ENCODE measurements at regions not wholly inside any gene's neighbourhood (a gene's known extent, or its start where the extent isn't known, plus 50 kb on each side); places are given as distances from the start of the nearest gene placed in this dataset.

- Histone ChIP-seq H3K27me3 (ENCODE audit: low read depth) (no peaks in the 10 kb centered on the region), H3K9me3 (replicated peaks) (no peaks in the 10 kb centered on the region)
Measured at GRCh38 chrX:19285857-19286256, 57.9 kb upstream of the PDHA1 start.

DNA sequence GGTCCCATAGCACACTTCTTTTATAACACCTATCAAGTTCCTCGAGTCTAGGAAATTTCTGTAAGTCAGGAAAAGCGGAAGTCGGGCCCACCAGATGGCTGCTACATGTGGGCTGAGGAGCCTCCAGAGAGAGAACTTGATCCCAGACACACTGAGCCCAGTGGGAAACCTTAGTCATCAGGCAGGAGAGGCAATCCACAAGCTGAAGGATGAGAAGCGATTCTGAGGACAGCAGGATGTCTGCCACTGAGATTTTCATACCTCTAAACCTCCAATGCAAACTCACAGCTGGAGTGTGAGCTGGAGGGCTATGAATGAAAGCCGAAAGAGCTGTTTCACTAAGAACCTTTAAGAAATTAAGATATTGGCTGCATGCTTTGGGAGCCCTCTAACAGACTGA is 52.6 kb upstream of the PDHA1 start:
- no peaks in the 10 kb centered on the region for H3K27me3 ChIP-seq (ENCODE audit: low read depth)
- H3K36me3 ChIP-seq, result no peaks in the 10 kb centered on the region
- DNase-seq, result no peak
- H3K4me1 ChIP-seq, result no peaks in the 10 kb centered on the region
- no peaks in the 10 kb centered on the region for H3K9me3 ChIP-seq (replicated peaks)
- H3K27ac ChIP-seq (replicated peaks), result no peak overlapping the region
- H3K4me3 ChIP-seq, result no peak overlapping the region
- intact Hi-C loops (cut with micrococcal nuclease), result no loop called here
- no peak for TF ChIP-seq CTCF (IDR thresholded peaks at IDR 0.05; ENCODE audit: borderline replicate concordance)

More at GRCh38 chrX:19285857-19286256, 57.9 kb upstream of the PDHA1 start:
- H3K36me3 ChIP-seq, result no peaks in the 10 kb centered on the region
- TF ChIP-seq CTCF (IDR thresholded peaks at IDR 0.05; ENCODE audit: borderline replicate concordance), result no peak
- no peak overlapping the region for H3K4me3 ChIP-seq
- no peak for DNase-seq
- no peaks in the 10 kb centered on the region for H3K4me1 ChIP-seq
- intact Hi-C loops (cut with micrococcal nuclease), result no loop called here
- H3K27ac ChIP-seq (replicated peaks), result no peak overlapping the region

DNA sequence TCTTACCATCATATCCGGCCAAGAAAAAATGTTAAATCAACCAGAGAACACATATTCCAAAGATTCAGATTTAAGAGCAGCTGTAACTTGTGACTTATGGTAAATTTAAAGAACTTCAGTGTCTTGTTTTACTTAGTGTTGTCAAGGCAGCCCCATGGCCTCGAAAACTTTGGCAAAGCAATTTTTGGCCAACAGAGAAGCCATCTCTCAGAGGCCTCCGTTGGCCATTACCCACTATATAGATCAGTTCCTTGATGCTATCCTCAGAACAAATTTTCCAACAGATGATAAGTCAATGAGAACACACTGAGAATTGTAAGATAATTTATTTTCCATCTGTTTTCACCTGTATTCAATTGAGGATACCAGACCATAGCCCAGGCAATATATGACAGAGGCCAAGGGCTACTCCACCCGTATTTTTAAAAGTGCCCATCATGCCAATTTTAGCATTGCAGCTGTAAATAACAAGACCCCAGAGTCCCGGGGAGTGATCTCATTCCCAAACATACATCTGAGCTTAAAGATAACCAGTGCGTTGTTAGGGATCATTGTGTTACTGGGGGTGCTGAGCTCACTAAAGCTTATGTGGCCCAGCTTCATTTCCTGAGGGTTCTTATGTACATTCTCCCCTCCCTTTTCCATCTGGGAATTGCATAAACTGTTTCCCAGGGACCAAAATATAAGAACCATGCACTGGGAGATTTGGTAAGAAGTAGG is 50.0 kb upstream of the PDHA1 start:
- Histone ChIP-seq H3K27me3 (ENCODE audit: low read depth) (no peaks in the 10 kb centered on the region), H3K9me3 (replicated peaks) (no peaks in the 10 kb centered on the region), H3K4me3 (no peak overlapping the region), H3K4me1 (no peaks in the 10 kb centered on the region), H3K36me3 (no peaks in the 10 kb centered on the region), H3K27ac (replicated peaks) (no peak overlapping the region)
- no peak for DNase-seq
- no peak for TF ChIP-seq CTCF (IDR thresholded peaks at IDR 0.05; ENCODE audit: borderline replicate concordance)
- intact Hi-C loops (cut with micrococcal nuclease), result no loop called here
